GM18868 (cell line): ENCODE measurements at regions not wholly inside any gene's neighbourhood (a gene's known extent, or its start where the extent isn't known, plus 50 kb on each side); places are given as distances from the start of the nearest gene placed in this dataset.
"Not testable (repeated sequence)": the region's sequence is repeated elsewhere in the genome, so short reads cannot be mapped to it uniquely, and the experiment has no call there.

ENCODE experiments used
- ATAC-seq: cut with Tn5 transposase; IDR thresholded peaks from one replicate; pipeline ENCODE4 v1.9.1; 2021; ENCODE audit warnings: mild to moderate bottlenecking, moderate library complexity; ENCODE audit not compliant: unreplicated experiment

- not testable (repeated sequence) for ATAC-seq
These were observed 61.7 kb downstream of the RHOU start for GRCh38 chr1:228796945-228797344.

GRCh38 chr1:228798035-228798434 is 62.8 kb downstream of the RHOU start:
- ATAC-seq: no peak

- no peak for ATAC-seq
These were observed 63.3 kb downstream of the RHOU start for GRCh38 chr1:228798548-228798947.

- no peak for ATAC-seq
These were observed 64.6 kb downstream of the RHOU start for GRCh38 chr1:228799924-228800323.

- no peak for ATAC-seq
These were observed 65.8 kb downstream of the RHOU start for GRCh38 chr1:228801068-228801467.

GRCh38 chr1:228802386-228803220 is 67.3 kb downstream of the RHOU start:
- ATAC-seq: no peak

- no peak for ATAC-seq
These were observed 68.1 kb downstream of the RHOU start for GRCh38 chr1:228803421-228803820.

- ATAC-seq: no peak
These were observed 68.9 kb downstream of the RHOU start for GRCh38 chr1:228804173-228804572.

- no peak for ATAC-seq
These were observed 69.5 kb downstream of the RHOU start for GRCh38 chr1:228804640-228805413.

GRCh38 chr1:228807904-228808605 is 72.8 kb downstream of the RHOU start:
- no peak for ATAC-seq

GRCh38 chr1:228809621-228810394 is 74.5 kb downstream of the RHOU start:
- ATAC-seq: no peak

- no peak for ATAC-seq
These were observed 75.1 kb downstream of the RHOU start for GRCh38 chr1:228810395-228810758.

- no peak for ATAC-seq
These were observed 75.8 kb downstream of the RHOU start for GRCh38 chr1:228810878-228811711.

- ATAC-seq: no peak
These were observed 76.5 kb downstream of the RHOU start for GRCh38 chr1:228811712-228812305.

- ATAC-seq: no peak
These were observed 77.7 kb downstream of the RHOU start for GRCh38 chr1:228812961-228813360.

GRCh38 chr1:228814176-228814575 is 78.9 kb downstream of the RHOU start:
- ATAC-seq: no peak

GRCh38 chr1:228818296-228818695 is 83.0 kb downstream of the RHOU start:
- no peak for ATAC-seq

GRCh38 chr1:228818928-228819630 is 83.8 kb downstream of the RHOU start:
- no peak for ATAC-seq

- ATAC-seq: no peak
These were observed 86.0 kb downstream of the RHOU start for GRCh38 chr1:228821252-228821651.
